ENCODE measurements at regions not wholly inside any gene's neighbourhood (a gene's known extent, or its start where the extent isn't known, plus 50 kb on each side); places are given as distances from the start of the nearest gene placed in this dataset.

GRCh38 chr9:13627502-13627901 is 348.0 kb upstream of the MPDZ start:
- DNase-seq, result no peak

GRCh38 chr9:13627071-13627470 is 347.6 kb upstream of the MPDZ start:
- no peak for DNase-seq

DNA sequence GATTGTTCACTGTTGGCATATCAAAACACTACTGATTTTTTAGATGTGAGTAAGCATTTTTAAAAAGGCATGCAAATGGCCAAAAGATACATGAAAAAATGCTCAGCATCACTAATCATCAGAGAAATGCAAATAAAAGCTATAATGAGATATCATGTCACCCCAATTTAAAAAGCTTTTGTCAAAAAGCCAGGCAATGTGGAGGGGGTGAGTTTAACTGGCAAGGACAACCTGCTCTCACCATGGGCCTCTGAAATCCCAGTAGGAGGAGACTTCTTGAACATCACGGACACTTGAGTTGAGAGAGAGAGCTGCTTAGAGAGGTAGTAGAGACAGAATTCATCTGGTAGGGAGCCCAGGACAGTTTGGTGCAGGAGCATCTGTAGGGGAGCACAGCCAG is 347.1 kb upstream of the MPDZ start:
- no peak for DNase-seq

- DNase-seq, result no peak
These were observed 342.5 kb upstream of the MPDZ start for GRCh38 chr9:13621872-13622564.

GRCh38 chr9:13616491-13617035 is 337.1 kb upstream of the MPDZ start:
- no peak for DNase-seq

DNA sequence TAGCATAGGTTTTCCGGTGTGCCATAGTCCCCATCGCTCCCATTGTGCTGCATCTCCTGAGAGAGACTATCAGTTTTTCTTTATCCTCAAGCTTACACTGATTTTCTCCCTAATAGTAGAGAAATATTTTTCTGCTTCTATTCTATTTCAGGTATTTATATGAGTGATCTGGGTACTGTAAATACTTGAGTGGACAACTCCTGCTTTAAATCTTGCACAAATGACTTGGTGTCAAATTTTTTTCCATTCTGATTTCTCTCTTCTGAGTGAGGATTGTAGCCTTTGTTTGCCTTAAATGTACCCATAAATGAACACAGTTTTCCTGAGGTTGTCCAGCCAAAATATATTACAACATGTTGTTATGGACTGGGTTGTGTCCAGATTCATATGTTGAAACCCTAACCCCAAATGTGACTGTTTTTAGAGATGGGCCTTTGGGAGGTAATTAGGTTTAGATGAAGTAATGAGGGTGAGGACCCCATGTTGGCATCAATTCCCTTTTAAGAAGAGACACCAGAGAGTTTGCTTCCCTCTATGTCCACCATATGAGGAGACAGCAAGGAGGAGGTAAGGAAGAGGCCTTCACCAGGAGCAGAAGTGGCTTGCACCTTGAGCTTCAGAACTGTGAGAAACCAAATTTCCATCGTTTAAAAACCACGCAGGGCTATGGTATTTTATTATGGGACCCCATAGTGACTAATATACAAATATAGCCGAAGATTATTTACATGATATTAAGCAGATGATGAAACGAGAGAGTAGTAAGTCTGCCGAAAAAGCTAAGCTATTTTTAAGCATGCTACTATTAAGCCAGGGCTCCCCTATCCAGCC is 336.4 kb upstream of the MPDZ start:
- no peak for DNase-seq

DNA sequence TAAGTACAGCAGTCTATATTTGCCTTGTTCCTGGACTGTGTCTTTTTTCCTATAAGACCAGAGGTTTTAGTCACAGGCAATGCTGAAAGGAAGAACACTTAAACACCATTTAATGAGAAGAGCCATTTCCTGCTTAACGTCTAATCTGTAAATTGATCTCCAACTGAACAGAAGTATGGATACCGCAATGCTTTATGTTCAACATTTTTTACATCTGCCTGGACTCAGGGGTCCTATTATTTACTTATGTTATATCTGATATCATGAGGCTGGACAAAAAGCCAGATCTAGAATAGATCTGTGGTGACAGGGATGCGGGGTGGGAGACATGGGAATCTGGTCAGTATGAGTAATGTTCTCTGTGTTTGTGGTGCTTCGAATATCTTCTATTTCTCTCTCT is 334.6 kb upstream of the MPDZ start:
- no peak for DNase-seq

GRCh38 chr9:13613296-13613695 is 333.8 kb upstream of the MPDZ start:
- no peak for DNase-seq

DNA sequence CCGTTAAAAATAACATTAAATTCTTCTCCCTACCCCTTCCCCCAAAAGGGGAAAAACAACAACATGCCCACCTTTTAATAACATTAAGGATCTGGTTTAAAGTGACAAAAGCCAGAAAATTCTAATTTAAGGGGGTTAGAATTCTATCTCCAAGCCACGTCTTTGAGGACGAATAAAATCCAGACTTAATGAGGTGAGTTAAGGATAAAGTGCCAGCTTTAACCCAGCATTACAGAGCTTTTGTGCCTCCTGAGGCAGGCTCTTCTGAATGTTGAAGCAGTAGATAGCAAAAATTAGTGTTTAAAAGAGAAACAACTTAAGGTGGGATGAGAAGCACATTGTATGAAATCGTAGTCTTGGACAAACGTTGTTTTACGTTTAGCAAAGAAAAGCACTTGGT is 329.0 kb upstream of the MPDZ start:
- DNase-seq, result no peak

DNA sequence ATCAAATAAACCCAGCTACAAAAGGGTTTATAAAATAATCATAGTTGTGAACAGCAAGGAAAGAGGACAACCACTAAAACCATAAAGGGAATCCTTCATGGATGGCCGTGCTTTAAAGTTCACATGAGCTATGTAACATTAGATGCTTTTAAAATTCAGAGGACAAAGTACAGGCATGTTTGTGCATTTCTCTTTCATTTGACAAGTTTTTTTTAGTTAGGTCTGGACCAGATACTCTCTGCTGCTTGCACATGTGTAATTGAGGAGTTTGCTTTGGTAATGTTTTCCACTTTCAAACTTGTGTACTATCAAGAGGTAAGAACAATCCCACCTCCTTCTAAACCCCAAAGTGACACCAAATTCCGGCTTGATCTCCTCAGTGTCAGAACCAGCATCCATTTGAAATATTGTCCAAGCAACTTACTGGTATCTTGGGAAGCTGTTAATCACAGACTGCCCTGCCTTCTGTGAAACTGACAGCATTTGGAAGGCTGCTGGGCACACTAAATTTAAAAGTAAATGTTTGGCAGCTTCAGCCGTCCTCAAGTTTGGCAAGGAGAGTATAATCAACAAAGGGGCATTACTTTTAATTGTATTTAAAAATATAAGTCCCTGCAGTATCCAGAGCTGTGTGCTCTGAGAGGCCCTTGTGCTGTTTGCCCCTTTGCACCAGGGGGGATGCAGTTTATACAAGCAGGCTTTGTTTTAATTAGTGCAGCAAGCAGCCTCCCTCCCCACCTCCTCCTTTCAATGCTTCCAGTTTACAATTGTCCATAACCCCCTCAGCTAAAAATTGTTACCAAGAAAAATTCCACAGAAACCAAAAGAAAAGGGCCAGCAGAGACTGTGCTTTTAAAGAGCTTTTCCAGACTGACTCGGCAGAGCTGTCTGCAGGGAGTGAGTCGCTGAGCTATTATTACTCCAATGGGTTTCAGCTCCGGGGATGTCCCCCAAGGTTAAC is 328.3 kb upstream of the MPDZ start:
- DNase-seq, result no peak

DNA sequence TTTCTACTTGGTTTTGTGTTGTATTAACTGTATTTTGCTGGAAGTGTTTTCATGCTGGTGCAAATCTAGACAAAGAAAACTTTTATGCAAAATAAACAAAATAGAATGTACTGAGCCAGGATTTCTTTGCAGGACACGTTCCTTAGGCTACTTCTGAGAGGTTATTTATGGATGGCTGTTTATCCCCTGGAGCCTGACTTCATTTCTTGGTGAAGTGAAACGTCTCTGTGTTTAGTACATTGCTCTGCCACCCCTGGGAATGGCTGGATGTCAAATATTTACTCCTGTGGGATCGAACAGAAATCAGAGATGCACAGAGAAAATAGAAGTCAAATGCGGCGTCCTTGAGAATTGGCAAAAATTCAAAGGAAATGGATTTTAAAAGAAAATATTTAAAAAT is 327.1 kb upstream of the MPDZ start:
- DNase-seq, result no peak

DNA sequence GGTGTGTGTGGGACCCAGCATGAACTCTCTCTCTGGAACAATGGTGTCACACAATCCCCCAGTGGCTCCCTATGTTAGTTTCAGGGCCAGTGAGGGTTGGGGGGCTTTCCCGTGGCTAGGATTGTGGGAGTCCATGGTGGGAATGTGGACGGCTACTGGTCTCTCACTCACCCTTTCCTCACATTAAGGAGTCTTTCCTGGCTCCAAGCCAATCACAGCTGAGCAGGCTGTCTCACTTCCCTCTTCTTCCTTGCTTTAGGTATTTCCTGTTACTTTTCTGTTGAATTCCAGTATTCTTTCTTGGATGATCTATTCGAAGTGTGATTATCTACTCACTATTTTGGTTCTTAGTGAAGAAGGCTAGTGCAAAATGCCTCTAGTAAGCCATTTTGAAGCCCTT is 324.4 kb upstream of the MPDZ start:
- no peak for DNase-seq

GRCh38 chr9:13598738-13599137 is 319.2 kb upstream of the MPDZ start:
- DNase-seq, result no peak

GRCh38 chr9:13597427-13597826 is 317.9 kb upstream of the MPDZ start:
- DNase-seq, result no peak

- no peak for DNase-seq
These were observed 317.5 kb upstream of the MPDZ start for GRCh38 chr9:13597004-13597403.

- DNase-seq, result no peak
These were observed 317.0 kb upstream of the MPDZ start for GRCh38 chr9:13596383-13596970.

DNA sequence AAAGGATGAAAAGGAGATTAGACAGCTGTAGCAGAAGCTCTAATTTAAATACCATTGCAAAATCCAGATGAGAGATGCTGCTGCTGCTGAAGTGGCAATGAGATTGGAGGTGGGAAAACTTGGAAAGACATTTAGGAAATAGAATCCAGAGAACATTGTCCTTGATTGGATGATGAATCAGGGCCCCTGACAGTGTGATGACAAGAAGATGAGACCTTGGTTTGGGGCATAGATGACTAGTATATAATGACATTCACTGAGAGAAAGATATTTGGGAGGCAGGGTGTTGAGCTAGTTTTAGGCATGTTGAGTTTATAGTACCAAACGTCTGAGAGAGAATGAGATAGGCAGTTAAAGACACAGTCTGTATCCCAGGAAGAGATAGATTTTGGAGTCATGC is 311.5 kb upstream of the MPDZ start:
- DNase-seq, result no peak

- no peak for DNase-seq
These were observed 309.7 kb upstream of the MPDZ start for GRCh38 chr9:13589034-13589737.

GRCh38 chr9:13588151-13589033 is 308.9 kb upstream of the MPDZ start:
- no peak for DNase-seq

- DNase-seq, result no peak
These were observed 308.1 kb upstream of the MPDZ start for GRCh38 chr9:13587571-13587970.
